Heart left ventricle (tissue), 16 donors: ENCODE measurements at regions not wholly inside any gene's neighbourhood (a gene's known extent, or its start where the extent isn't known, plus 50 kb on each side); places are given as distances from the start of the nearest gene placed in this dataset.

Experiments
- ATAC-seq, 4 donors: fragments of 200-7000 bp; cut with Tn5 transposase; one replicate each; pipeline ENCODE4 v1.9.1; 2020 to 2022; ENCODE audit warnings: moderate library complexity in 4 of 4, mild to moderate bottlenecking in 3 of 4, moderate number of reproducible peaks in 1 of 4
- DNase-seq, 5 donors: peaks; one replicate each; pipeline ENCODE4 v3.0.0-alpha.2; 2020
- H3K27ac ChIP-seq, 12 donors: fragments of 200-600 bp; sonication (generic) in 4 of 12; one replicate each; pipeline versions ENCODE4 v1.5.0 to v1.8.0; 2016 to 2022; ENCODE audit warnings: mild to moderate bottlenecking in 2 of 12
- H3K27me3 ChIP-seq, 9 donors: fragments of 200-600 bp; sonication (generic) in 2 of 9; one replicate each; pipeline versions ENCODE4 v1.5.1 to v1.8.0; 2016 to 2022; ENCODE audit warnings: mild to moderate bottlenecking in 3 of 9
- H3K36me3 ChIP-seq, 9 donors: fragments of 200-600 bp; sonication (generic) in 2 of 9; one replicate each; pipeline versions ENCODE4 v1.5.0 to v1.8.0; 2018 to 2022; ENCODE audit warnings: mild to moderate bottlenecking in 2 of 9
- H3K4me1 ChIP-seq, 12 donors: fragments of 200-600 bp; sonication (generic) in 4 of 12; one replicate each; pipeline versions ENCODE4 v1.5.0 to v1.8.0; 2016 to 2022; ENCODE audit warnings: mild to moderate bottlenecking in 3 of 12
- H3K4me3 ChIP-seq, 12 donors: fragments of 200-600 bp; sonication (generic) in 4 of 12; one replicate each; pipeline versions ENCODE4 v1.5.0 to v1.8.0; 2017 to 2022; ENCODE audit warnings: mild to moderate bottlenecking in 9 of 12, moderate library complexity in 4 of 12
- H3K9me3 ChIP-seq, 12 donors: fragments of 200-600 bp; sonication (generic) in 4 of 12; one replicate each; pipeline versions ENCODE4 v1.5.0 to v1.8.0; 2016 to 2022; ENCODE audit warnings: mild to moderate bottlenecking in 1 of 12
- CTCF ChIP-seq, 12 donors: fragments of 200-600 bp; sonication (generic) in 4 of 12; IDR thresholded peaks; one replicate each; pipeline versions ENCODE4 v1.5.0 to v1.8.0; 2018 to 2022; ENCODE audit warnings: antibody characterized with exemption in 12 of 12, mild to moderate bottlenecking in 5 of 12
- POLR2A ChIP-seq, 2 donors: fragments of 450-650 bp; IDR thresholded peaks; one replicate each; pipeline ENCODE4 v1.6.1; 2017; ENCODE audit warnings: antibody characterized with exemption in 2 of 2, mild to moderate bottlenecking in 2 of 2, moderate library complexity in 2 of 2
- WGBS, 4 donors: extraction: QIAGEN DNeasy Blood & Tissue Kit in 2 of 4; methylation state at CpG; one replicate each; pipeline versions ENCODE4 v1.1.5 to v1.1.7; 2013 to 2018; 5-methylcytosine and 5-hydroxymethylcytosine counted together
- intact Hi-C, 10 donors: fragments of 100-400 bp; cut with DNase I; formaldehyde crosslinking; loops; one replicate each; pipeline versions ENCODE4 v1.11.1 to v1.14.2; 2022
- donor health status: ischemic (EF 13 %, LVEDD 7.1; RV severe dilation, severe dysfunction).
- donor health status: healthy with polysubstance abuse.
- donor health status: DM: no; HTN: yes; CAD: no.
- donor health status: DM: no; HTN: no; CAD: no.
- donor health status: ischemic (EF 25% LVEDD 6.9; RV normal size, moderate dysfunction).
- donor health status: ischemic (EF 25% LVEDD 5.7; RV mildly dilated, moderate dysfunction).
- donor health status: healthy.
- donor health status: DM: yes; HTN: yes; CAD: no.
- donor health status: ischemic (EF 35%, LVEDD 5.7; RV mildly dilated, moderate dysfunction).
- donor health status: nonischemic (EF 11% LVEDD 7.7; RV severe dilation, severe dysfunction).
- donor health status: DM: yes; HTN: yes; CAD: no.
- donor health status: PGD.
- donor health status: ischemic (EF 29% LVEDD 5.4; RV normal size, mild dysfunction).
- donor health status: nonischemic (EF 23%, LVEDD 6.1; RV moderate dilation, normal function).

DNA sequence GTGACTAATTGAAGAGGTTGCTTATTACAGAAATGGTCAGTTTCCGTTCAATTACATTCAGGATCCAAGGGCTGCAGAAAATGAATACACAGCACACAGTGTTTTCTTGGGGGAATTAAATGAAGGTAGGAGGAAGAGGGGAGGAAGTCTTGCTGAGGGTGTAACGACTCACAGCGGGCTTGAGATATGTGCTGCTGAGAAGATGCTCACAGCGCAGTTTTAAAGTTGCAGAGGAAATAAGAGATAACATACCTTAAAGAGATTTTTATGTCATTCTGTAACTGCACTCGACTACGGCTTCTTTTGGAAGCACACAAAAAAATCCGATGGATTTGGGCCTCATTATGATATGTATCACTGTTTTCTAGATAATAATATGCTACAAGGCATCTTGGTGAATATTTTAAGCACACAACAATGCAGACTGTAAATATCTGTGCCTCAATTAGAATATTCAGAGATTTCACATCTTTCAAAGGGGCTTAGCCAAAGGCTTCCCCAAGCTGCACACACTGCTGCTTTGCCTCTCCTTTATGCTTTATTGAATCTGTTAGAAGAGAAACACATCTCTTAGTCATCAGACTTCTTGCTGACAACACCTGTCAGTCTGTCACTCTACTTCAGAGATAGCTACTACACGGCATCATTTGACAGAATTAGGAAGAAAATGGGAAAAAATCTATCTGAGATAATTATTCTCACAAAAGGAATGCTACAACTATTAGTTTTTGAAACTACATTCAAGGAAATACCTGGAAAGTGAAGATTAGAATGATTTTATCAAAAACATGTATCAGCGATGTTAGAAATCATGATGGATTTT is 773.2 kb downstream of the OTOL1 start:
- no peak overlapping the region for H3K4me3 ChIP-seq
- DNase-seq (no peak), ATAC-seq (no peak)
- H3K36me3 ChIP-seq, result no peaks in the 10 kb centered on the region
- no peaks in the 10 kb centered on the region for H3K4me1 ChIP-seq
- H3K9me3 ChIP-seq, result peaks cover 0 to 2% (median 0%) of the 10 kb centered on the region in 12 donors
- intact Hi-C loops, result no loop called here
- no peak for TF ChIP-seq CTCF (IDR thresholded peaks at IDR 0.05)
- no peak for TF ChIP-seq POLR2A (IDR thresholded peaks at IDR 0.05)
- H3K27me3 ChIP-seq, result no peaks in the 10 kb centered on the region
- no peak overlapping the region for H3K27ac ChIP-seq
- WGBS, 4 donors, result 46 to 60% (median 53%) methylated on average over 9 of the region's 9 CpGs

GRCh38 chr3:162274070-162274469 is 777.5 kb downstream of the OTOL1 start:
- H3K27me3 ChIP-seq, result no peaks in the 10 kb centered on the region
- DNase-seq (no peak), ATAC-seq (no peak)
- H3K4me3 ChIP-seq, result no peak overlapping the region
- no peaks in the 10 kb centered on the region for H3K4me1 ChIP-seq
- H3K36me3 ChIP-seq, result no peaks in the 10 kb centered on the region
- intact Hi-C loops, result no loop called here
- H3K27ac ChIP-seq, result no peak overlapping the region
- peaks cover 0 to 6% (median 0%) of the 10 kb centered on the region in 12 donors for H3K9me3 ChIP-seq
- no peak for TF ChIP-seq CTCF (IDR thresholded peaks at IDR 0.05)

- intact Hi-C loops, result no loop called here
- H3K4me1 ChIP-seq, result no peaks in the 10 kb centered on the region
- peaks cover 0 to 20% (median 0%) of the 10 kb centered on the region in 12 donors for H3K9me3 ChIP-seq
- H3K4me3 ChIP-seq, result no peak overlapping the region
- no peak for TF ChIP-seq POLR2A (IDR thresholded peaks at IDR 0.05)
- TF ChIP-seq CTCF (IDR thresholded peaks at IDR 0.05), result no peak
- no peaks in the 10 kb centered on the region for H3K36me3 ChIP-seq
- WGBS, 4 donors, result 67 to 88% (median 84%) methylated on average over 2 of the region's 2 CpGs
- H3K27ac ChIP-seq, result no peak overlapping the region
- H3K27me3 ChIP-seq, result no peaks in the 10 kb centered on the region
- ATAC-seq, result no peak
- DNase-seq, result no peak
Measured at GRCh38 chr3:162278834-162279233, 782.2 kb downstream of the OTOL1 start.

DNA sequence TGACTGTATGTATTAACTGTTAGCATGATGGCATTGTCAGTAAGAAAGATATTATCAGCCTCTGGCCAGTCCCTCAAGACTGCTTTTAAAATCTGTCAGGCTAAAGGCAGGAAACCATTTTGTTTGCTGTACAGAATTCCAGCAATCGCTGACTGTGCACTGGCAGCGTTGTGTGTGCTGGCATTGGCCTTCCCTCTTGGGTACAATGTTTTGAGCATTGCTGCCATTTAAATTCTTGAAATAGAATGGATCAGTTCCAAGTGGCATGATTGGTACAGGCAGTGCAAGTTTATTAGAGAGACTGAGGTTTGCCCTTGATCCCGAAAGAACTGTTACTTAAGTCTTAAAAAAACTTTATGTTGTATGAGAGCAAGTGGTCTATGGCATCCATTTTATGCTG is 788.7 kb downstream of the OTOL1 start:
- DNase-seq, result peak in 2 of 5 donors; percentile 14 to 26

More for the DNA sequence above, 788.7 kb downstream of the OTOL1 start:
- H3K36me3 ChIP-seq, result no peaks in the 10 kb centered on the region
- peaks cover 0 to 3% (median 0%) of the 10 kb centered on the region in 12 donors for H3K4me1 ChIP-seq
- no peaks in the 10 kb centered on the region for H3K27me3 ChIP-seq
- 39 to 61% (median 47%) methylated on average over 3 of the region's 3 CpGs for WGBS, 4 donors
- no peak overlapping the region for H3K4me3 ChIP-seq
- H3K9me3 ChIP-seq, result peaks cover 0 to 15% (median 0%) of the 10 kb centered on the region in 12 donors
- TF ChIP-seq CTCF (IDR thresholded peaks at IDR 0.05) (no peak), POLR2A (IDR thresholded peaks at IDR 0.05) (no peak)
- peak overlapping the region in 1 of 12 donors; percentile 28 for H3K27ac ChIP-seq
- ATAC-seq, result peak; percentile 74 to 85 (median 78)
- intact Hi-C loops, result no loop called here
